GM21717 (cell line): ENCODE measurements at regions not wholly inside any gene's neighbourhood (a gene's known extent, or its start where the extent isn't known, plus 50 kb on each side); places are given as distances from the start of the nearest gene placed in this dataset.

ENCODE experiments used
- ATAC-seq: cut with Tn5 transposase; IDR thresholded peaks from one replicate; pipeline ENCODE4 v1.9.1; 2021; ENCODE audit warnings: mild to moderate bottlenecking, moderate library complexity; ENCODE audit not compliant: unreplicated experiment

DNA sequence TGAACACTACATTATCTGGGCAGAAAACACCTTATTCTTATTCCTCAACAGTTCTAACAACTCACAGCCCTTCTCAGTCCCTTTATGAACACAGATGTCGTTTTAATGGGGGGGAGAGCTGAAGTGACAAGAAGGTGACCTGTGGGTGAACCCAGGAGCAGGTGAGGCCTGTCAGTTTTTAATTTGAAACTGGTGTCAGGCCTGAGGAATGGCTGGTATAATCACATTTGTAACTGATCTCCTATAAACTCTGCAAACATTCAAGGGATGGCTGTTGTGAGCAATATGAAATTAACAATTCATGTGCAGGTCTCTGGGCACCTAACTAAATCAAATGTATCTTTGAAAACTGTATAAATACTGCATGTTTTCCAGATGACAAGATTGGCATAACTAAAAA is 362.1 kb upstream of the NR5A2 start:
- ATAC-seq: no peak

DNA sequence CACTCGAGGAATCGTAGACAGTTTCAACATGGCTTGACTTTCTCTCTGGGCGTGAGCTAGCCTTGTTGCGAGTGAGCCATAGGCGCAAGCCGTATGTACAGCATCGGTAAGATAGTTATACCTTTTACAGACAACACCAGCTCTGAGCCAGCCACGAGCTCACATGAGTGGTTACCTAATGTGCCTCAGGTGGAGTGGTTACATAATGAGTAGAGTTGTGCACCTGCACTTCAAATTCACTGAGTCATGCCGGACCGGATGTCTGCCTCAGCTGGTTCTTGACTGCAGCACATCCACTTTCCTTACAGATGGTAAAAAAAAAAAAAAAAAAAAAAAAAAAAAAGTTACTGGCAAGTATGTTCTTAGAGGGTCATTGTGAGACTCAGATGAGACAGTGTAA is 360.4 kb upstream of the NR5A2 start:
- ATAC-seq: no peak

DNA sequence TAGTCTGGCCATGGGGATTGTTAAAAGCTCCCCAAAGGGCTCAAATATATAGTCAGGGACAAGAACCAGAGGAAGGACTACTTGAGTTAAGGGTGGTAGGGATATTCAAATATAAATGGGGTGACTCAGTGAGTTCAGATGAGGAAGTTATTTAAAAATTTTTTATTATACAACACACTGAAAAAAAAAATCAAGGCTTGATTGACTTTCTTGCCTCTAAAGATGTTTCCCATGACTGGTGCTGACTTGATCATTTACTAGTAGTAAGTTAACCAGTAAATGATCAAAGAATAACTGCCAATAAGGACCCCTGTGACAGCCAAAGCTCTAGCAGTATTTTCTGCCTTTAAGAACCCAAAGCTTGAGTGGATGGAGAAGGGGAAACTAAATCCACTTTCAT is 357.6 kb upstream of the NR5A2 start:
- ATAC-seq: no peak

DNA sequence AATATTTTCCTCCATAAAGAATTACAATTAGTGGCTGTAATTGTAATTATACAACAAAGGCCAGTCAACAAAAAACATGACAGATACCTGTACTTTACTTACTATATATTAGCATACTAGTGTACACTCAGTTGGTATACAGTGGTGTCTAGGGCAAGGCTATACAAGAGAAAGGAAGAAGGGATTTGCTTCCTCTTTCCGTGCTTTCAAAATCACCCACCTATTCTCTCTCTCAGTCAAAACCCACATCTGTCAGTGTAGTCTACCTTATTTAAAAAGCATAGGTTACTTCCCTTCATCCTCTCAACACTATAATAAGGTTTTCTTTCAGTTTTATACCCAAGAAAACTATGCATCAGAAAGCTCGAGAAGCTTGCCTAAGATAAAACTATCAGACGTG is 355.8 kb upstream of the NR5A2 start:
- no peak for ATAC-seq

DNA sequence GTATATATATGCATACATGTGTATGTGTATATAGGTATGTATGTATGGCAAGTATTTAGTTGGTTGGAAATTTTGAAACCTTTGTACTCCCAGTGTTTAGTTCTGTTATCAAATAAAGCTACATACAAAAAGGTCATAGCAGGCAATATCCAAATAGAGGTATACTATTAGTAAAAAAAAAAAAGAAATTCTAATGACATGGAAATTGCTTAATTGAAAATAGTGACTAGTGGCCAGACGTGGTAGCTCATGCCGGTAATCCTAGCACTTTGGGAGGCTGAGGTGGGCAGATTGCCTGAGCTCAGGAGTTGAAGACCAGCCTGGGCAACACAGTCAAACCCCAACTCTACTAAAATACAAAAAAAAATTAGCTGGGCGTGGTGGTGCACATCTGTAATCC is 351.6 kb upstream of the NR5A2 start:
- no peak for ATAC-seq

DNA sequence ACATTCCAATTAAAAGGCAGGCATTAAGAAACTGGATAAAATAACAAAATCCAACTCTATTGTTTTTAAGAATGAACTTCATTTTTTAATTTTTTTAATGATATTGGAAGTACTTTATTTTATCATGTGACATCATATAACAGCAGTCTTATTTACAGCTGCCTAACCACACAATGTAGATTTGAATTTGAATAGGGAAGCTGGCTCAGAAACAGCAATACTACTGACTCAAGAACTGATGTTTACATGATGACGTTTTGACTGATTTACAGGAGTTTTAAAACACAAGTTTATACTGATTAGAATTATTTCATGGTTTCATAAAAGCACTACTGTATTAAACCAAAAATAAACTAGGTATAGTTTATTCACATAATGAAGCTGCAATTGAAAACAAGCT is 348.7 kb upstream of the NR5A2 start:
- no peak for ATAC-seq

DNA sequence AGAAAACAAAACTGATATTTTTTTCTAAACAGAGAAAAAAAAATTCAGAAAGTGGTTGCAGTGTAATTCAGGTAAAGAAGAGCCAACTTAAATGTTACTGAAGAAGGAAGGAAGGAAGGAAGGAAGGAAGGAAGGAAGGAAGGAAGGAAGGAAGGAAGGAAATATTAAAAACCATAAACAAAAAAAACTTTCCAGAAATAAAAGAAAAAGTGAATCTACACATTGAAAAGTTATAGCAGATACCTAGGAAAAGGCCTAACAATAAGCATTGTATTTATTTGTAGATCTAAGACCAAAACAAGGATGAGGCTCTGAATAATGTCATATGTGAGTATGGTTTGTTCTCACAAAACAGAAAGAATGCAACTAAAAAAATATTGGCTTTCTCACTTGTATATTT is 345.4 kb upstream of the NR5A2 start:
- no peak for ATAC-seq

DNA sequence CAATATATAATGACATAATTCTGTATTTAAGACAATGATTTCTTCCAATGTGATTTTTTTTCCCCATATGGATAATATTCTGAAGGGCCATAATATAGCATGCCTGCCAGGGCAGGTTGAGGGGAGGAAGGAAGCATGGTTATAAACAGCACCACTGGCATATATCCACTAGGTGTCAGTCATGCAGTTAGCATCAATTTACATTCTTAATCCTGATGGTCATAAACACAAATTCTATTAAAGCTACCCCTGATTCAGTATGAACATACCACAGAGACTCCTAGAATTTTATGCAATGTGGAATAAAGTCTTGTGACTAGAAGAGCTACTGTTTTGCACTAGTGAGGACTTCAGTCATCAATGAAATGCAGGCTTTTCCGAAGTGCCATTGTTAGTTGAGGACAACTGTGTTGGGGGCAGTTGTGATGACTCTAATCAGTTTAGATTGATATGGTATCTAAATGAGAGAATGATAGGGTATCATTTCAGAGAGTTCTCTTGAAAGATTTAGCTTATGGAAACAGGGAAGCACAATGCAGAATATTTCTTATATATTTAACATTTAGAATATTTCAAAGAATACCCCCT is 342.7 kb upstream of the NR5A2 start:
- ATAC-seq: peak; percentile 84

DNA sequence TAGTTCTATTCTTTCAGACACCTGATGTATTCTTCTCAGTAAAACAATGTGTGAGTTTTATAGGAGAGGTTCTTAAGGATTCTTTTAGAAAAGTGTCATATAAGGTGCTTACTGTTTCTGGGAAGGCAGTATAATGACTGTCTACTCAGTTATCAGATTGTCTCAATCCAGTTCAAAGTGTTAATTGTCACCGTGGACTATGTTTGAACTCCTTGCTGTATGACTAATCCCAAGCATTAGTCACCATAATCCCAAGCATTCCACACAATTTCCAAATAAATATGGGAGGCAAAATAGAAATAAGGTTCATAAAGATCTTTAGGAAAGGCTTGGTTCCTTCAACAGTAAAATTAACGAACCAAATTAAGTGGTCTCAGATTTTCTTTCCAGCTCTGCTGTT is 342.1 kb upstream of the NR5A2 start:
- no peak for ATAC-seq

DNA sequence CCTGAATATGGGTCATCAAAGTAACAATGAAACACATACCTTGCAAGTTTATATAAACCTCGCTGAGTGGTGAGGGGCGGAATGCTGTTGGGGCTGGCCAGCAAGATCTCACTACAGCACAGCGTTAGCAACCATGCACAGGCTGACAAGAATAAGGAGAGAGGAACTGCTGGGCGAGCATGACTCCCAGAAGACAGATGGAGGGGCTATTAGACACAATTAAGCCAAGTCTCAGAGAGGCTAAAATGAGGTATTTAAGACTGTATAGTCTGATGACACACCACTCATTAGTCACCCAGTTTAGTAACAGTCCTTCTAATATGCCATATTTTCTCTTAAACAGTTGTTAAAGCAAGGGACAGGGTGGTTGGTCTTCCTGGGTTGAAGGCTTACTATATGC is 340.2 kb upstream of the NR5A2 start:
- ATAC-seq: no peak

DNA sequence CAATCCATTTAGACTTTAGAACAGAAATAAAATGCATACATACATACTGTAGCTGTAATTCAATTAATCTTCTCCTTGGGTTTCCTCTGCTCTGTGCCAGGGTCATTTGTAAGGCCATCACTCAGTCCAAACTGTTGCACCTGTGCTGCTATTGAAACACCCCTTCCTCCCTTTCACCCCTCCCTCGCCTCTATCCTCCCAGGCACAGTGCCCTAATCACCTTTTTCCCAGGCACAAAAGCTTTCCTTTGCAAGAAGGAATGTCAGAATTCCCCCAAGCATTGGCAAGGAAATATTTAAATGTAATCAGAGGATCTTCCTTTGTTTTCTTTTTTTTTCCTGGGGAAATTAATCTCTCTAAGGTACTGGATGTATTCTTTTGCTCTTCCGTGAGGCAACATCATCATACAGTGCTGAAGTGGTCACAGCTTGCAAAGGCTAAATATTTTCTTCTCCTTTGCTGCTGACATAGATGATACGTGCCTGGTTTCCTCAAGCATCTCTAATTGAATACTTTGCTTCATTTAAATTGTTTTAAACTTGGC is 339.3 kb upstream of the NR5A2 start:
- no peak for ATAC-seq

DNA sequence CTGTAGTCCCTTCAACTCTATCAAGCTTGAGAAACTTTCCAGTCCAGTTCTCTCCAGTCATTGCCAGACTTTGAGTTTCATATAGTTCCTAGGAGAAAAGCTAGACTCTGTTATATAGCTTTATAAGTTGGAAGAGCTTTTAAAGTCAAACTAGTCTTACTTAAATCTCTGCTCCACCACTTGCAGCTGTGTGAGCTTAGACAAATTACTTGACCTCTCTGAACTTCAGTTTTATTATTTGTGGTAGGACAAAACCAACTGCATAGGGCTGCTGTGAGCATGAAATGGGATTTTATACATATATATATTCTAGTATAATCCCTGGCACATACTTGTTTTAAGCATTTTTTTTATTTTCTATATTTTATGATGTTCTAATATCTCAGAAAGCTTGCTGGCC is 338.7 kb upstream of the NR5A2 start:
- no peak for ATAC-seq

DNA sequence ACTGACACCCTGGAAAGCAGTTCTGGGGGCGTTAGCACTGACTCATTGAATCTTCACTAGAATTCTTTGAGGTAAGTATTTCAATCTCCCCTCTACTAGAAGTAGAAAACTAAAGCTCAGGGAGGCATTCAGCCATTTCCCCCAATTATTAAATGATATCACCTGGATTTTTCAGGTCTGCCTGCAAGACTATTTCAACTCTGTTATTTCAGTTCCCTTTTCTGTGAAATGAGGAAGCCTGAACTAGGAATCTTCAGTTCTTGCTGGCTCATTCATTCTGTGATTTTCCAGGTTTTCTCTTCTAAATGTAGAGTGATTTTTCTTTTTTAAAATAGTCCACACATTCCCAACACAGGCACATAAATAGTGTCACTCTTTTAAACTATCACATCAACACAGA is 337.0 kb upstream of the NR5A2 start:
- ATAC-seq: no peak

DNA sequence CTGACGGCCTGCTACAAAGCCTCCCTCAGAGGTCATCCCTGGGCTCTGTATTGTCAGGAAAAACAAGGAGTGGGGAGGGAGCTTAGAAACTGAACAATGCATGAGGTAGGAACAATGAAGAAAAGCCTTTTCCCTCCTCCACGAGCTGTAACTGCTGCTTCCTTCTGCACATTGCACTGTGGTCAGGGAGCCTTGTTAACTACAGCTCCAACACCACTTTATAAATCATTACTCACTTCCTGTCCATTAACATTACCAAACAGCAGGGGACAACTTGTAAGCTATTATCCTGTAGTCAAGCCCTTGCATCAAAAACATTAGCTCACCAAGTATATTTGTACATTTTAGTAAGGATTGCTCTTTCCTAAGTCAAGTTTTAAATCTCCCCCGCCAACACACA is 336.0 kb upstream of the NR5A2 start:
- ATAC-seq: no peak

DNA sequence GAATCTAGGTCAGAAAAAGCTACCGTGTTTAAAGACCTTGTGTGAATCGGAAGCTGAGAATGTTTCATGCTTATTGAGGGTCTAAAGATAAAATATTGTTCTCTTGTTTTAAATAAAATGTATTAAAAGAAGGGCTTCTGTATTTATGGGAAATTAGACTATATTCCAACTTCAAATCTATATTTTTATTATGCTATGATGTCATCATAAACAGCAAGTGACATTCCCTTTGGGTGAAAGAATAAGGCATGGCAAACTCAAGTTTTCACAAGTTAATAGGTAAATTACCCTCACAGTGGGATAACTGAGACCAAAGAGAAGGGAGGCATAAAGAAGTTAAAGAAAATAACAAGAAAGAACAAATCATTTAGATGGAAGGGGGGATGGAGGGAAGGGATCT is 333.8 kb upstream of the NR5A2 start:
- ATAC-seq: no peak

DNA sequence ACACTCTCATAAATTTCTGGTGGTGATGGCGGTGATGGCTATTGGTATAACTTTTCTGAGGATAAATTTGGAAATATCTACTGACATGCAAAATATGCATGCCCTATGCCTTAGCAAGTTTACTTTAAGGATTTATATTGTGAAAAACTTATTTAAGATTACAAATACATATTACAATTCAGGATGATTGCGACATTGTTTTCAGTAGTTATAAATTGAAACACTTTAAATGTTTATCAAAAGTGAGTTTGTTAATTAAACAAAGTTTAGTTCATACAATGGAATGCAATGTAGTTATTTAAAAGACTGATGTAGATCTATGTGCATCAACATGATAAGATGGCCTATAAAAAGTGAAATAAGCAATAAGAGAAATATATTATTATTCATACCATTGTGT is 331.3 kb upstream of the NR5A2 start:
- no peak for ATAC-seq

DNA sequence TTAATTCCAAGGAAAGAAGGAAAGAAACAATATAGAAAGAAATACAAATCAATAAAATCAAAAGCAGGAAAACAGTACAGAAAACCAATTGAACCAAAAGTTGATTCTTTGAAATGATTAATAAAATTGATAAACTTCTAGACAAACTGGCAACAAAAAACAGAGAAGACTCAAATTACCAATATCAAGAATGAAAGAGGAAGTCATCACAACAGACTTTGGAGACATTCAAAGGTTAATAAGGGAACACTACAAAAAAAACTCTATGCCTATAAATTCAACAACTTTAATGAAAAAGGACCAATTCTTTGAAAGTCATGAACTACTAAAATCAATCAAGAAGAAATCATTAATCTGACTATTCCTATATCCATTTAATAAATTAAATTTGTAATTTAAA is 329.3 kb upstream of the NR5A2 start:
- ATAC-seq: no peak

DNA sequence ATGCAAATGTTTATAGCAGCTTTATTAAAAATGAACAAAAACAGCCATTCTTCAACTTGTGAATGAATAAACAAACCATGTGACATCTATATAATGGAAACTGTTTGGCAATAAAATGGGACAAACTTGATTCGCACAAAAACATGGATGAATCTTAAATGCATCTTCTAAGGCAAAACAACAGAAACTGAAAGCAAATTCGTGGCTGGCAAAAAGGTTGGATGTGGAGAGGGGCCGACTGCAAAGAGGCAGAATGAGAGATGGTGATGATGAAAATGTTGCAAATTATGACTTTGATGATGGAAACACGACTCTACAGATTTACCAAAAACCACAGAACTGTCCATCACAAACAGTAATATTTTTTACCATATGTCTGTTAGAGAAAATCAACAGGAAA is 327.0 kb upstream of the NR5A2 start:
- no peak for ATAC-seq

DNA sequence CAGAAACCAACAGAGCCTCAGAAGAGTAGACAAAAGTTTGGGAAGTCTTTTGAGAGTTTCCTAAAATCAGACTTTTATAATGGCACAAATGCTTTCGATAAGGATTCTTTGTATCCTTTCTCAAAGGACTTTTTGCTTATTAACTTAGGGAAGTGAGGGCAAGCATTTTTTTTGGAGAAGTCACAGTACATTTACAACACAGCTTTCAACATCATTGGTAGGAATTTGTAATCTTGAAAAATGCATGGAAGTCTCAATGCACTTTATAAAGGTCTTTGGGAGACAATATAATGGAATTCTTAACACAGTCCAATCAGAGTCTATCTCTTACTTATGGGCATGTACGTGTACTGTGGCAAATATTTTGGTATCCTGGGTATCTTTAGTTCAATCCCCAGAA is 325.8 kb upstream of the NR5A2 start:
- ATAC-seq: no peak

DNA sequence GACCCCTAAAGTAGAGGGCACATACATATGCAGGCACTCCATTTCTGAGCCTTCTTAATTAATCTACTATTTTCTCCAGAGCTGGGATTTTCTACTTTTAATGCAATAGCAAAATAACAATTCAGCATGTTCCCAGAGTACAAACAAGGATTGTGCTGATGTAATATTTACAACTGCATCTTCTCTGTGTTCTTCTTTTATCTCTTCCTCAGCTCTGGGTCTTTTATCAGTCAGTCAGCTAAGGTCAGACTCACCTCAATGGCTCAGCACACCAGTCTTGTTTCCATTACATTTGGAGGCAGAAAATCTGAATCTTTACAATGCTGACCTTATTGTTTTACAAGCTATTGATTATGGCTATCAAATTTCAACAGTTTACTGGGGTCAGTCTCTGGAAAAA is 323.3 kb upstream of the NR5A2 start:
- ATAC-seq: no peak

DNA sequence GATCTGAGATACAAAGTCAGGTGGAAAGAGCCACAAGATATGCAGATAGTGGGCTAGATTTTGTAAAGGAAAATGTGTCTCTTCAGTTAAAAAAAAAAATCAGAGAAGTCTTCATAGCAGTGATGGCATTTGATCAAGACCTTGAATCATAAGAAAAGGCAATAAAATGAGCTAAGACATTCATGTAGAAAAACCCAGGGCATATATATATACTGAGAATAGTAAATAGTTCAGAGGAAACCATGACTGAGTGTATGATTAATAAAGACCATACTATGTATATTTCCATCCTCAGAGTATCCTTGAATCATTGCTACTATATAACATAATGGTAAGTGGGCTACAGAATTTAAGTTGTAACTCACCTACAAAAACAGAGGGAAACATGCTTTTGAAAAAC is 321.7 kb upstream of the NR5A2 start:
- ATAC-seq: no peak

DNA sequence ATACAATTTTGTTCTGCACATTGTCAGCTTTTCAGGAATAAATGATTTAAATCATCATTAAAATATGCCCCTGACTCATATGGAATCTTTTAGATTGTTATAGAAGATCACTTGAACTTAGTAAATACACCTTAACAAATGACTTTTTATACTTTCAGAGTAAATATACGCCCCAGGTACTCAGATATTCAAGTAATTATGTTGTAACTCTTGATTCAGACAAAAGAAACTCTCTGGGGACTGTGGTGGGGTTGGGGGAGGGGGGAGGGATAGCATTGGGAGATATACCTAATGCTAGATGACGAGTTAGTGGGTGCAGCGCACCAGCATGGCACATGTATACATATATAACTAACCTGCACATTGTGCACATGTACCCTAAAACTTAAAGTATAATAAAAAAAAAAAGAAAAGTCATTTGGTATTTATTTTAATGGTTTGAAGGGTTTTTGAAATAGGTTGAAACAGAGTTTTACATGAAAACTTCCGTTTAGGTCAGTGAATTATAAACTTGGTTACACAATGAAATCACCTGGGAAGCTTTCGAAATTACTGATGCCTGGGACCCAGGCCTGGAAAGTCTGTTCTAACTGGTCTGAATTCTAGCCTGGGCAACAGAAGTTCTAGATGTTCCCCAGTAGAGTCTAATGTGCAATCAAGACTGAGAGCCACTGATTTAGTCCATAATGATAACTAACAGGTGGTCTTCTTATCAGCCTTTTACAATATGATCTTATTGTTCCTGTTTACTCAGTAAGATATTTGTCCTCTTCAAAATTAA is 320.5 kb upstream of the NR5A2 start:
- no peak for ATAC-seq

DNA sequence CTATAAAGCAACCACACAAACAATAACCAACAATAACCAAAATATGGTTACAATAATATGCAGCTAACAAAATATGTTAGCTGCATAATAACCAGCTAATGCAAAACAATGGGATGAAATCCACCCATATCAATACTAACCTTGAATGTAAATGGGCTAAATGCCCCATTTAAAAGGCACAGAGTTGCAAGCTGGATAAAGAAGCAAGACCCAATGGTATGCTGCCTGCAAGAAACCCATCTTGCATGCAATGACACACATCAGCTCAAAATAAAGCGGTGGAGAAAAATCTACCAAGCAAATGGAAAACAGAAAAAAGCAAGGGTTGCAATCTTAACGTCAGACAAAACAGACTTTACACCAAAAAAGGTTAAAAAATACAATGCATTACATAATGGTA is 316.5 kb upstream of the NR5A2 start:
- no peak for ATAC-seq
